ENCODE measurements at regions not wholly inside any gene's neighbourhood (a gene's known extent, or its start where the extent isn't known, plus 50 kb on each side); places are given as distances from the start of the nearest gene placed in this dataset.

DNA sequence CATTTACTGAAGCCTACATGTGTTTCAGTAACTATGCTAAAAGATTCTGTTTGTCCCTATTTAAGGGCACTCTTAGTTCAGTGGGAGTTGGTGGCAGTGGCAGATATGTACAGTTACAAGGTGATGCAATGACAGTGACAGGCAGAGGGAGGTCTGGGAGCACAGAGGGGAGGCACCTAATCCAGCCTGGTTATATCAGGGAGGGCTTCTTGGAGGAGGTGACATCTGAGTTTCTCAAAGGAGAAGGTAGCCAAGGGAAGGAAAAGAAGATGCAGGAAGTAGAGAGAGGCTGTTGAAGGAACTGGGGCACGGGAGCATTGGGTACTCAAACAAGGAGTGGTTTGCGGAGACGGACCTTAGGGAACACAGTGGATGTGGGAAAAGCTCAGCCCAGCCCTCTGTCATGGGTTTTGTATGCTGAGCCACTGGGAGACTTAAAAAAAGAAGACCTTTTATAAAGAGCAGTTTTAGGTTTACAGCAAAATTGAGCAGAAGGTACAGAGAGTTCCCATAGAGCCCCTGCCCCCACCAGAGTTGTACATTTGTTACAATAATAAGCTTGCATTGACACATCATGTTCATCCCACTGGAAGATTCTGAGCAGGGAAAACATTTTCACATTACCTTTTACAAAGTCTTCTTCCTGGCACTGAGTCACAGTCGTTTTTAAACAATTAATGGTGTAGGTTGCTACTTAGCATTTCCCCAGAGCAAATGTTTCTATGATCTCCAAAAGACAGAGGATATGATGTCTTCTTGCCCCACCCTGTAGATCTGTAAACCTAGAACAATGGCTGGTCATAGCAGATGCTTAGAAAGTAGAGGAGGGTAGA lies 83.0 kb upstream of the TAF1B start:
- TF ChIP-seq, protein P1, sequence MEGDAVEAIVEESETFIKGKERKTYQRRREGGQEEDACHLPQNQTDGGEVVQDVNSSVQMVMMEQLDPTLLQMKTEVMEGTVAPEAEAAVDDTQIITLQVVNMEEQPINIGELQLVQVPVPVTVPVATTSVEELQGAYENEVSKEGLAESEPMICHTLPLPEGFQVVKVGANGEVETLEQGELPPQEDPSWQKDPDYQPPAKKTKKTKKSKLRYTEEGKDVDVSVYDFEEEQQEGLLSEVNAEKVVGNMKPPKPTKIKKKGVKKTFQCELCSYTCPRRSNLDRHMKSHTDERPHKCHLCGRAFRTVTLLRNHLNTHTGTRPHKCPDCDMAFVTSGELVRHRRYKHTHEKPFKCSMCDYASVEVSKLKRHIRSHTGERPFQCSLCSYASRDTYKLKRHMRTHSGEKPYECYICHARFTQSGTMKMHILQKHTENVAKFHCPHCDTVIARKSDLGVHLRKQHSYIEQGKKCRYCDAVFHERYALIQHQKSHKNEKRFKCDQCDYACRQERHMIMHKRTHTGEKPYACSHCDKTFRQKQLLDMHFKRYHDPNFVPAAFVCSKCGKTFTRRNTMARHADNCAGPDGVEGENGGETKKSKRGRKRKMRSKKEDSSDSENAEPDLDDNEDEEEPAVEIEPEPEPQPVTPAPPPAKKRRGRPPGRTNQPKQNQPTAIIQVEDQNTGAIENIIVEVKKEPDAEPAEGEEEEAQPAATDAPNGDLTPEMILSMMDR (IDR thresholded peaks at IDR 0.05; ENCODE audit: control insufficient read depth, extremely low read depth, insufficient read depth): no peak
- no peak for DNase-seq (ENCODE audit: low read depth)
- H3K4me3 ChIP-seq (ENCODE audit: low read depth, low read length): no peak overlapping the region

DNA sequence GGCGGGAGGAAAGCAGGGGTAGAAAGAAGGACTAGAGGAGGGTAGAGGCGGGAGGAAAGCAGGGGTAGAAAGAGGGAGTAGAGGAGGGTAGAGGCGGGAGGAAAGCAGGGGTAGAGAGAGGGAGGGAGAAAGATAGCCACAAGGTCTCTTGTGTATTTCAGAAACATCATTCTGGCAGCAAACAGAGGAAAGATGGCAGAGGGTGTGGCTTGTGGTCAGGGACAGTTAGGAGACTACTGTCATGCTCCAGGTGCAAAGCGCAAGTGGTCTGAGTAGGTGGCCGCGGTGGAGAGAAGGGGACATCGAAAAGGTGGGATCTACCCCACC lies 82.4 kb upstream of the TAF1B start:
- DNase-seq (ENCODE audit: low read depth): no peak
- no peak overlapping the region for H3K4me3 ChIP-seq (ENCODE audit: low read depth, low read length)
- TF ChIP-seq, protein P1 (IDR thresholded peaks at IDR 0.05; ENCODE audit: control insufficient read depth, extremely low read depth, insufficient read depth): no peak

DNA sequence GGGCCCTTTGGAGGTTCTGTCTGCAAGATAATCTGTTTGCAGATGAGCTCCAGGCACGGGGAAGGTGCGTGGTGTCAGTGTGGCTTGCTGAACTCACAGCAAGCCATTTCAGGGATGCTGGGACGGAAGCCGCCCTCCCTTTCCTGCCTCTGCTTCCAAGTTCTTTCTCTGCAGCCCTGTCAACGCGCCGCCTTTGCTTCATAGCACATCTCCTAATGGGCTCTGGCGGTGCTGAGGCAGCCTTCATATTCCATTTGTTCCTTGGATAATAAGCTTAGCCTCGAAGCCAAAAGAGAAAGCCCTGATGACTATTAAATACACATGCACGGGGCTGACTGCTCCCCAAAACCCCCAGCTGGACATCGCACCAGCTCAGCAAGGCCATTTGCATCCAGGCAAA lies 81.7 kb upstream of the TAF1B start:
- DNase-seq (ENCODE audit: low read depth): no peak
- H3K4me3 ChIP-seq (ENCODE audit: low read depth, low read length): no peak overlapping the region
- TF ChIP-seq, protein P1 (IDR thresholded peaks at IDR 0.05; ENCODE audit: control insufficient read depth, extremely low read depth, insufficient read depth): no peak

DNA sequence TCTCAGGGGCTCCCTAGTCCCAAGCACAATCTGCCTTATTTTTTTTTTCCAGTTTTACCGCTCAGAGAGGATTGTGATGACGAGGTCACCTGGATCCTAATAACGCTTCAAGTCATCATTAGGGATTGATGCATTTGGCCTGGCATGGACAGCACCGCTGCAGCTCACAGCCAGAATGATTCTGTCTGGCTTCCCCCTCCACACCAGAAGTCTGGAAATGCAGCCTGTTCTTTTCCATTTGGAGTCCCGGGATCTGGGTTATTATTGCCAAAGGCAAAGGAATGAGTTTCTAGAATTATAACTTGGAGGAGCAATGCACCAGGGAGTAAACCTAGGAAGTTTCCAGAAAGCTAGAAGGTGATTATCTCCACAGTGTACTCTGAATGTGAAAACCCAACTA lies 81.1 kb upstream of the TAF1B start:
- TF ChIP-seq, protein P1 (IDR thresholded peaks at IDR 0.05; ENCODE audit: control insufficient read depth, extremely low read depth, insufficient read depth): no peak
- no peak for DNase-seq (ENCODE audit: low read depth)
- no peak overlapping the region for H3K4me3 ChIP-seq (ENCODE audit: low read depth, low read length)

DNA sequence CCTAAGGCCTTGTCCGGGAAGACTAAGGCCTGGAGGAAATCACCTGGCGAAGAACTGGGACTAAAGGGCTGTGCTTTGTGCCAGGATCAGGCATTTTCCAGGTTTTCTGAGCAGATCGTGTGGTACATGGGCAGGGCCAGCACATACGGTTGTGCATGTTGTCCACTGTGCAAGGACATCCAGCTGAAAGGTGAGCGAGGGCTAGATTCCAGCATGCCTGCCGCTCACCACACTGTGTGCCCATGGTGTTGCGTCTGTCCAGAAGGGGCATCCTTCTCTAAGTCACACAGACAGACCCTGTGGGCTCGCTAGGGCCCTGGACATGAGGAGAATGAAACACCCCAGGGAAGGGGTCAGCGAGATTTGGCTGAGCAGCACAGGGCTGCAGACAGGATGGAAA lies 80.3 kb upstream of the TAF1B start:
- no peak overlapping the region for H3K4me3 ChIP-seq (ENCODE audit: low read depth, low read length)
- DNase-seq (ENCODE audit: low read depth): no peak
- TF ChIP-seq, protein P1 (IDR thresholded peaks at IDR 0.05; ENCODE audit: control insufficient read depth, extremely low read depth, insufficient read depth): no peak

DNA sequence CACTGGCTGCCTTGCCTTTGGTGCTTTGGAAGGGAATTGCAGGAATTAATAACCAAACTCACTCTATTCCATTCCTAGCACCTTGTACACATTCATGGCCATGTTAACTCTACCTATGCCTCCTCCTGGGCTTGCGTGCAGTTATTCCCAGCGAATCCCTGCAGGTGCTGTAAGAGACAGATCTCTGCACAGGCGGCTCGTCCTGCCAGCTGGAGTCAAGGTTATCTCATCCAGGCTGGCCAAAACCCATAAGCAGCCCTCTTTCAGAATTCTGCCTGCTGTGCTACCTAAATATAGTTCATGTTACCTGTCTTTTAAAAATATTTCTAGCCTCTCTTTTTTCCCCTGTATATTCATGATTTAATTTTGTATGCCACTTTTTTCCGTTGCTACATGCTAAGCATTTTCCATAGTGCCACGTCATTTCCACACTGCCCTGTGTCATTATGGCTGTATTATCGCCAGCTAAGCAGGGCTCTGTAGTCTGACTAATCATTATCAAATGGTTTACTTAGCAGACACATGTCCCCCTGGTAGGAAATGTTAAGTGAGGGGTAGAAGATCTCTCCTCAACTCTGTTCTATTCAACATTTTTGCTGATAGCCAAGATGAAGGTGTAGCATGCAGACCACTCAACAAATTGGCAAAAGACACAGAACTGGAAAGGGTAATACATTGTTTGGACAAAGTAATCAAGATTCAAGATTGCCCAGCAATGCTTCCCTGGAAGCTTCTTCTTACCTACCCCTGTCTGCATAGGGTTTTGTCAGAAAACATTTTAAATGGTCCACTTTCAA lies 79.7 kb upstream of the TAF1B start:
- DNase-seq (ENCODE audit: low read depth): no peak
- H3K4me3 ChIP-seq (ENCODE audit: low read depth, low read length): no peak overlapping the region
- TF ChIP-seq, protein P1 (IDR thresholded peaks at IDR 0.05; ENCODE audit: control insufficient read depth, extremely low read depth, insufficient read depth): no peak

Data from LNCaP clone FGC (cell line).